A673 (cell line): ENCODE measurements at regions not wholly inside any gene's neighbourhood (a gene's known extent, or its start where the extent isn't known, plus 50 kb on each side); places are given as distances from the start of the nearest gene placed in this dataset.
A peak's percentile ranks its signal among the peaks of the same experiment; 100 is the strongest.

ENCODE experiments used
- BruUV-seq: library from RNA; stranded (reverse); fragments of 400-500 nt; replicated peaks from 2 replicates; lab custom pipeline; 2021; lab: Mats Ljungman, UMichigan
- CTCF ChIA-PET: fragments of 300-600 bp; sonication (Branson Sonifier 250); formaldehyde crosslinking; loops from one replicate; lab custom pipeline; 2022; ENCODE audit warnings: antibody characterized with exemption; lab: Charles Lee
- POLR2A ChIA-PET: fragments of 300-600 bp; sonication (Branson Sonifier 250); formaldehyde crosslinking; loops from one replicate; lab custom pipeline; 2022; ENCODE audit warnings: antibody characterized with exemption; ENCODE audit not compliant: low non-redundant PET; lab: Charles Lee
- DNase-seq: peaks from one replicate; pipeline ENCODE4 v3.0.0-alpha.2; 2015; ENCODE audit warnings: low spot score
- H3K27ac ChIP-seq: fragments of 200-600 bp; sonication (generic); 2 replicates; pipeline ENCODE4 v1.5.1; 2016; ENCODE audit warnings: mixed run types, low read depth, mild to moderate bottlenecking, mixed read lengths, antibody characterized with exemption, low read length; ENCODE audit not compliant: poor library complexity, severe bottlenecking
- H3K27me3 ChIP-seq: fragments of 200-600 bp; sonication (generic); replicated peaks from 2 replicates; pipeline ENCODE4 v1.6.1; 2017; ENCODE audit warnings: mixed run types, low read depth, mild to moderate bottlenecking, mixed read lengths, antibody characterized with exemption, low read length; ENCODE audit not compliant: insufficient read depth, poor library complexity
- H3K36me3 ChIP-seq: fragments of 200-600 bp; sonication (generic); 2 replicates; pipeline ENCODE4 v1.6.1; 2016; ENCODE audit warnings: mixed run types, mild to moderate bottlenecking, mixed read lengths, antibody characterized with exemption, low read length; ENCODE audit not compliant: insufficient read depth, poor library complexity, severe bottlenecking
- H3K4me1 ChIP-seq: fragments of 200-600 bp; sonication (generic); 2 replicates; pipeline ENCODE4 v1.6.1; 2017; ENCODE audit warnings: mixed run types, mild to moderate bottlenecking, mixed read lengths, antibody characterized with exemption, low read length; ENCODE audit not compliant: insufficient read depth, poor library complexity, severe bottlenecking
- H3K4me3 ChIP-seq: fragments of 200-600 bp; sonication (generic); 2 replicates; pipeline ENCODE4 v1.5.1; 2016; ENCODE audit warnings: low read depth, mixed run types, mild to moderate bottlenecking, mixed read lengths, low read length; ENCODE audit not compliant: poor library complexity, severe bottlenecking
- H3K9me3 ChIP-seq: fragments of 200-600 bp; sonication (generic); 2 replicates; pipeline ENCODE4 v1.6.1; 2016; ENCODE audit warnings: mixed run types, low read depth, mild to moderate bottlenecking, mixed read lengths, antibody characterized with exemption, low read length; ENCODE audit not compliant: poor library complexity, severe bottlenecking
- CTCF ChIP-seq: fragments of 300-800, 200-600 bp; sonication (generic); conservative IDR thresholded peaks from 2 replicates; pipeline ENCODE4 v1.5.1; 2017; ENCODE audit warnings: low read depth, mild to moderate bottlenecking, antibody characterized with exemption, low read length, moderate library complexity, mixed read lengths
- EZH2 ChIP-seq: fragments of 200-600 bp; sonication (generic); IDR thresholded peaks from 2 replicates; pipeline ENCODE4 v1.6.1; 2017; ENCODE audit warnings: borderline replicate concordance, low read depth, mild to moderate bottlenecking, mixed read lengths, antibody characterized with exemption, low read length; ENCODE audit not compliant: poor library complexity, severe bottlenecking
- intact Hi-C: fragments of 100-400 bp; cut with micrococcal nuclease; formaldehyde crosslinking; loops from one replicate; pipeline ENCODE4 v1.10.0; 2022; ENCODE audit not compliant: unreplicated experiment

GRCh38 chr5:125227333-125228095 is 481.1 kb upstream of the ZNF608 start:
- no peak overlapping the region for H3K4me3 ChIP-seq
- no TSS peak for BruUV-seq
- H3K27me3 ChIP-seq: no peaks in the 10 kb centered on the region
- intact Hi-C loops: no loop called here
- DNase-seq: peak; percentile 19
- POLR2A ChIA-PET: no interaction called here
- H3K36me3 ChIP-seq: no peaks in the 10 kb centered on the region
- H3K9me3 ChIP-seq: no peaks in the 10 kb centered on the region
- no peak for TF ChIP-seq EZH2
- TF ChIP-seq CTCF: peak; percentile 58
- no peak overlapping the region for H3K27ac ChIP-seq
- CTCF ChIA-PET: no interaction called here
- no peaks in the 10 kb centered on the region for H3K4me1 ChIP-seq

GRCh38 chr5:125228363-125229070 is 482.1 kb upstream of the ZNF608 start:
- CTCF ChIA-PET: no interaction called here
- no peak for TF ChIP-seq EZH2
- no peak for TF ChIP-seq CTCF
- BruUV-seq: no TSS peak

GRCh38 chr5:125229556-125229955 is 483.1 kb upstream of the ZNF608 start:
- no peak overlapping the region for H3K4me3 ChIP-seq
- no peak overlapping the region for H3K27ac ChIP-seq
- H3K36me3 ChIP-seq: no peaks in the 10 kb centered on the region
- no peaks in the 10 kb centered on the region for H3K27me3 ChIP-seq
- no peak for DNase-seq
- H3K9me3 ChIP-seq: no peaks in the 10 kb centered on the region
- CTCF ChIA-PET: no interaction called here
- no peak for TF ChIP-seq EZH2
- no peak for TF ChIP-seq CTCF
- no peaks in the 10 kb centered on the region for H3K4me1 ChIP-seq
- intact Hi-C loops: no loop called here
- POLR2A ChIA-PET: no interaction called here
- no TSS peak for BruUV-seq

More at GRCh38 chr5:125228363-125229070, 482.1 kb upstream of the ZNF608 start:
- Histone ChIP-seq H3K27me3 (no peaks in the 10 kb centered on the region), H3K27ac (no peak overlapping the region), H3K36me3 (no peaks in the 10 kb centered on the region), H3K9me3 (no peaks in the 10 kb centered on the region), H3K4me3 (no peak overlapping the region), H3K4me1 (no peaks in the 10 kb centered on the region)
- POLR2A ChIA-PET: no interaction called here
- peak; percentile 2 for DNase-seq
- intact Hi-C loops: no loop called here
